ENCODE measurements at regions not wholly inside any gene's neighbourhood (a gene's known extent, or its start where the extent isn't known, plus 50 kb on each side); places are given as distances from the start of the nearest gene placed in this dataset.

- Histone ChIP-seq H4K8ac (ENCODE audit: low read depth, low read length) (no peak overlapping the region), H2BK5ac (ENCODE audit: low read depth, low read length, poor library complexity) (no peak overlapping the region), H3K79me2 (ENCODE audit: control insufficient read depth, insufficient read depth, low read length, poor library complexity) (no peaks in the 10 kb centered on the region), H2AFZ (ENCODE audit: insufficient read depth, low read length, poor library complexity) (no peak overlapping the region), H2BK120ac (ENCODE audit: insufficient read depth, low read length, poor library complexity) (no peak overlapping the region), H3K27ac (ENCODE audit: low read depth, low read length) (no peak overlapping the region), H2BK12ac (ENCODE audit: low read length) (no peak overlapping the region), H3K23ac (ENCODE audit: low read length) (no peak overlapping the region), H3K9me3 (ENCODE audit: insufficient read depth, low read depth, low read length) (no peaks in the 10 kb centered on the region), H3K4me3 (ENCODE audit: low read depth, low read length) (no peak overlapping the region), H3K4me2 (ENCODE audit: low read length) (no peak overlapping the region), H3K4ac (ENCODE audit: low read depth, low read length) (no peak overlapping the region), H3K27me3 (ENCODE audit: insufficient read depth, low read length) (no peaks in the 10 kb centered on the region), H4K12ac (ENCODE audit: low read depth, low read length) (no peak overlapping the region), H3K36me3 (ENCODE audit: control insufficient read depth in 1 of 2, insufficient read depth in 2 of 2, low read length in 2 of 2) (no peaks in the 10 kb centered on the region), H4K91ac (ENCODE audit: low read depth, low read length) (no peak overlapping the region), H2AK5ac (ENCODE audit: low read length) (no peak overlapping the region), H3K18ac (ENCODE audit: low read length) (no peak overlapping the region), H3K4me1 (ENCODE audit: control insufficient read depth in 1 of 2, insufficient read depth in 2 of 2, low read length in 2 of 2) (no peaks in the 10 kb centered on the region), H3K9ac (ENCODE audit: low read length) (no peak overlapping the region), H3K79me1 (ENCODE audit: low read length) (no peaks in the 10 kb centered on the region), H3K14ac (ENCODE audit: low read length) (no peak overlapping the region)
- WGBS (ENCODE audit: extremely low coverage, insufficient coverage, insufficient read length) = no CpG with 5 or more reads among the region's 2 CpGs
- peak; percentile 70 to 92 for DNase-seq
Observed at GRCh38 chr2:203626952-203627681, 79.3 kb upstream of the CD28 start.

- Histone ChIP-seq H3K9me3 (ENCODE audit: insufficient read depth, low read depth, low read length) (no peaks in the 10 kb centered on the region), H4K12ac (ENCODE audit: low read depth, low read length) (no peak overlapping the region), H3K79me2 (ENCODE audit: control insufficient read depth, insufficient read depth, low read length, poor library complexity) (no peaks in the 10 kb centered on the region), H3K14ac (ENCODE audit: low read length) (no peak overlapping the region), H2BK12ac (ENCODE audit: low read length) (no peak overlapping the region), H3K4me2 (ENCODE audit: low read length) (no peak overlapping the region), H3K18ac (ENCODE audit: low read length) (no peak overlapping the region), H3K4ac (ENCODE audit: low read depth, low read length) (no peak overlapping the region), H3K9ac (ENCODE audit: low read length) (no peak overlapping the region), H3K23ac (ENCODE audit: low read length) (no peak overlapping the region), H3K27me3 (ENCODE audit: insufficient read depth, low read length) (no peaks in the 10 kb centered on the region), H3K27ac (ENCODE audit: low read depth, low read length) (no peak overlapping the region), H2AFZ (ENCODE audit: insufficient read depth, low read length, poor library complexity) (no peak overlapping the region), H4K8ac (ENCODE audit: low read depth, low read length) (no peak overlapping the region), H4K91ac (ENCODE audit: low read depth, low read length) (no peak overlapping the region), H3K4me1 (ENCODE audit: control insufficient read depth in 1 of 2, insufficient read depth in 2 of 2, low read length in 2 of 2) (no peaks in the 10 kb centered on the region), H3K79me1 (ENCODE audit: low read length) (no peaks in the 10 kb centered on the region), H2BK5ac (ENCODE audit: low read depth, low read length, poor library complexity) (no peak overlapping the region), H3K36me3 (ENCODE audit: control insufficient read depth in 1 of 2, insufficient read depth in 2 of 2, low read length in 2 of 2) (no peaks in the 10 kb centered on the region), H2BK120ac (ENCODE audit: insufficient read depth, low read length, poor library complexity) (no peak overlapping the region), H3K4me3 (ENCODE audit: low read depth, low read length) (no peak overlapping the region), H2AK5ac (ENCODE audit: low read length) (no peak overlapping the region)
- DNase-seq = no peak
- WGBS (ENCODE audit: extremely low coverage, insufficient coverage, insufficient read length) = no CpG with 5 or more reads among the region's 2 CpGs
Observed at GRCh38 chr2:203629699-203630098, 76.7 kb upstream of the CD28 start.

- H3K27me3 ChIP-seq (ENCODE audit: insufficient read depth, low read length) = no peaks in the 10 kb centered on the region
Observed at GRCh38 chr2:203631068-203631757, 75.2 kb upstream of the CD28 start.

GRCh38 chr2:203636588-203637470, 69.6 kb upstream of the CD28 start:
- no CpG with 5 or more reads among the region's 3 CpGs for WGBS (ENCODE audit: extremely low coverage, insufficient coverage, insufficient read length)
- H3K4me3 ChIP-seq (ENCODE audit: low read depth, low read length) = no peak overlapping the region
- H4K12ac ChIP-seq (ENCODE audit: low read depth, low read length) = no peak overlapping the region
- no peak overlapping the region for H4K8ac ChIP-seq (ENCODE audit: low read depth, low read length)
- H3K27ac ChIP-seq (ENCODE audit: low read depth, low read length) = no peak overlapping the region
- H2BK12ac ChIP-seq (ENCODE audit: low read length) = no peak overlapping the region
- H2AK5ac ChIP-seq (ENCODE audit: low read length) = no peak overlapping the region
- H3K36me3 ChIP-seq (ENCODE audit: control insufficient read depth in 1 of 2, insufficient read depth in 2 of 2, low read length in 2 of 2) = no peaks in the 10 kb centered on the region
- no peaks in the 10 kb centered on the region for H3K79me2 ChIP-seq (ENCODE audit: control insufficient read depth, insufficient read depth, low read length, poor library complexity)
- H3K4me1 ChIP-seq (ENCODE audit: control insufficient read depth in 1 of 2, insufficient read depth in 2 of 2, low read length in 2 of 2) = no peaks in the 10 kb centered on the region
- H3K14ac ChIP-seq (ENCODE audit: low read length) = no peak overlapping the region
- no peaks in the 10 kb centered on the region for H3K79me1 ChIP-seq (ENCODE audit: low read length)
- H2BK120ac ChIP-seq (ENCODE audit: insufficient read depth, low read length, poor library complexity) = no peak overlapping the region
- no peak overlapping the region for H4K91ac ChIP-seq (ENCODE audit: low read depth, low read length)
- no peak overlapping the region for H2BK5ac ChIP-seq (ENCODE audit: low read depth, low read length, poor library complexity)
- no peak overlapping the region for H3K18ac ChIP-seq (ENCODE audit: low read length)
- no peaks in the 10 kb centered on the region for H3K9me3 ChIP-seq (ENCODE audit: insufficient read depth, low read depth, low read length)
- H3K27me3 ChIP-seq (ENCODE audit: insufficient read depth, low read length) = no peaks in the 10 kb centered on the region
- no peak overlapping the region for H3K9ac ChIP-seq (ENCODE audit: low read length)
- no peak overlapping the region for H3K23ac ChIP-seq (ENCODE audit: low read length)
- no peak overlapping the region for H3K4ac ChIP-seq (ENCODE audit: low read depth, low read length)
- no peak for DNase-seq
- H2AFZ ChIP-seq (ENCODE audit: insufficient read depth, low read length, poor library complexity) = no peak overlapping the region
- H3K4me2 ChIP-seq (ENCODE audit: low read length) = no peak overlapping the region

More at GRCh38 chr2:203631068-203631757, 75.2 kb upstream of the CD28 start:
- H3K79me1 ChIP-seq (ENCODE audit: low read length) = no peaks in the 10 kb centered on the region
- no peak overlapping the region for H2BK120ac ChIP-seq (ENCODE audit: insufficient read depth, low read length, poor library complexity)
- no peak overlapping the region for H3K4me2 ChIP-seq (ENCODE audit: low read length)
- H3K9ac ChIP-seq (ENCODE audit: low read length) = no peak overlapping the region
- no peak overlapping the region for H2BK12ac ChIP-seq (ENCODE audit: low read length)
- no peak overlapping the region for H3K4me3 ChIP-seq (ENCODE audit: low read depth, low read length)
- no peak overlapping the region for H3K27ac ChIP-seq (ENCODE audit: low read depth, low read length)
- no peak overlapping the region for H4K8ac ChIP-seq (ENCODE audit: low read depth, low read length)
- no peak overlapping the region for H3K14ac ChIP-seq (ENCODE audit: low read length)
- no peak overlapping the region for H3K18ac ChIP-seq (ENCODE audit: low read length)
- H3K4me1 ChIP-seq (ENCODE audit: control insufficient read depth in 1 of 2, insufficient read depth in 2 of 2, low read length in 2 of 2) = no peaks in the 10 kb centered on the region
- no CpG with 5 or more reads among the region's 8 CpGs for WGBS (ENCODE audit: extremely low coverage, insufficient coverage, insufficient read length)
- H3K23ac ChIP-seq (ENCODE audit: low read length) = no peak overlapping the region
- H2AK5ac ChIP-seq (ENCODE audit: low read length) = no peak overlapping the region
- no peak overlapping the region for H2BK5ac ChIP-seq (ENCODE audit: low read depth, low read length, poor library complexity)
- no peak overlapping the region for H4K91ac ChIP-seq (ENCODE audit: low read depth, low read length)
- H2AFZ ChIP-seq (ENCODE audit: insufficient read depth, low read length, poor library complexity) = no peak overlapping the region
- no peaks in the 10 kb centered on the region for H3K9me3 ChIP-seq (ENCODE audit: insufficient read depth, low read depth, low read length)
- no peak overlapping the region for H3K4ac ChIP-seq (ENCODE audit: low read depth, low read length)
- no peak for DNase-seq
- H3K36me3 ChIP-seq (ENCODE audit: control insufficient read depth in 1 of 2, insufficient read depth in 2 of 2, low read length in 2 of 2) = no peaks in the 10 kb centered on the region
- H3K79me2 ChIP-seq (ENCODE audit: control insufficient read depth, insufficient read depth, low read length, poor library complexity) = no peaks in the 10 kb centered on the region
- H4K12ac ChIP-seq (ENCODE audit: low read depth, low read length) = no peak overlapping the region

All from trophoblast cell (in vitro differentiated cells and primary cell).